Chondrocyte (in vitro differentiated cells): ENCODE measurements at regions not wholly inside any gene's neighbourhood (a gene's known extent, or its start where the extent isn't known, plus 50 kb on each side); places are given as distances from the start of the nearest gene placed in this dataset.

Experiments
- DNase-seq: peaks from one replicate; pipeline ENCODE4 v3.0.0; 2021; ENCODE audit warnings: mixed read lengths, low spot score
- H3K27ac Mint-ChIP-seq: one replicate; pipeline ENCODE4 v1.8.0; 2021; ENCODE audit warnings: mild to moderate bottlenecking, moderate library complexity, mixed read lengths; ENCODE audit not compliant: unreplicated experiment
- H3K27me3 Mint-ChIP-seq: 2 replicates; pipeline ENCODE4 v1.8.0; 2021; ENCODE audit warnings: low read depth, mixed read lengths
- H3K36me3 Mint-ChIP-seq: 2 replicates; pipeline ENCODE4 v1.8.0; 2021; ENCODE audit warnings: low read depth, mixed read lengths
- H3K4me1 Mint-ChIP-seq: 2 replicates; pipeline ENCODE4 v1.8.0; 2021; ENCODE audit warnings: low read depth, mild to moderate bottlenecking, mixed read lengths
- H3K4me3 Mint-ChIP-seq: one replicate; pipeline ENCODE4 v1.8.0; 2021; ENCODE audit warnings: mild to moderate bottlenecking, moderate library complexity, mixed read lengths; ENCODE audit not compliant: unreplicated experiment
- H3K9me3 Mint-ChIP-seq: 2 replicates; pipeline ENCODE4 v1.8.0; 2021; ENCODE audit warnings: low read depth, mixed read lengths
- TF ChIP-seq, protein P1 (sequence below): fragments of 200-600 bp; sonication (generic); IDR thresholded peaks from 2 replicates; pipeline ENCODE4 v1.5.0; 2021; ENCODE audit warnings: antibody characterized with exemption, mild to moderate bottlenecking, moderate library complexity

DNA sequence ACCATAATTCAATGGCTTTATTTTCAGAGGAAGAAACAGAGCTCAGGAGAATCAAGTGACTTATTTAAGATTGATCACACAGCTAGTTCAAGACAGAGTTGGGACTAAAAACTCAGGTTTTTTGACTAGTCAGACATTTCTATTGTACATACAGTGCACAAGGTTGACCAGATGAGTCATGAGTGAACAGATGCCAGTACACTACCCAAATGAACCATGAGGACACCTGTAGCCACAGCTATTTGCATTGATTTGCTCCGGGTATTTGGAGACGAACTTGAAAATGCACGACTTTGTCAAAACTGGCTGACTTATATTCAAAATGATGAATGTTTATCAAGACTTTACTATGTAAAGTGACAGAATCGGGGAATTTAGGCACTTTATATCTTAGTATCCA, 161.7 kb upstream of the ST6GALNAC5 start:
- TF ChIP-seq, protein P1, sequence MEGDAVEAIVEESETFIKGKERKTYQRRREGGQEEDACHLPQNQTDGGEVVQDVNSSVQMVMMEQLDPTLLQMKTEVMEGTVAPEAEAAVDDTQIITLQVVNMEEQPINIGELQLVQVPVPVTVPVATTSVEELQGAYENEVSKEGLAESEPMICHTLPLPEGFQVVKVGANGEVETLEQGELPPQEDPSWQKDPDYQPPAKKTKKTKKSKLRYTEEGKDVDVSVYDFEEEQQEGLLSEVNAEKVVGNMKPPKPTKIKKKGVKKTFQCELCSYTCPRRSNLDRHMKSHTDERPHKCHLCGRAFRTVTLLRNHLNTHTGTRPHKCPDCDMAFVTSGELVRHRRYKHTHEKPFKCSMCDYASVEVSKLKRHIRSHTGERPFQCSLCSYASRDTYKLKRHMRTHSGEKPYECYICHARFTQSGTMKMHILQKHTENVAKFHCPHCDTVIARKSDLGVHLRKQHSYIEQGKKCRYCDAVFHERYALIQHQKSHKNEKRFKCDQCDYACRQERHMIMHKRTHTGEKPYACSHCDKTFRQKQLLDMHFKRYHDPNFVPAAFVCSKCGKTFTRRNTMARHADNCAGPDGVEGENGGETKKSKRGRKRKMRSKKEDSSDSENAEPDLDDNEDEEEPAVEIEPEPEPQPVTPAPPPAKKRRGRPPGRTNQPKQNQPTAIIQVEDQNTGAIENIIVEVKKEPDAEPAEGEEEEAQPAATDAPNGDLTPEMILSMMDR: no peak
- no peak overlapping the region for H3K27ac Mint-ChIP-seq
- no peaks in the 10 kb centered on the region for H3K4me1 Mint-ChIP-seq
- H3K4me3 Mint-ChIP-seq: no peak overlapping the region
- no peak for DNase-seq
- H3K9me3 Mint-ChIP-seq: no peaks in the 10 kb centered on the region
- H3K27me3 Mint-ChIP-seq: no peaks in the 10 kb centered on the region
- H3K36me3 Mint-ChIP-seq: no peaks in the 10 kb centered on the region

DNA sequence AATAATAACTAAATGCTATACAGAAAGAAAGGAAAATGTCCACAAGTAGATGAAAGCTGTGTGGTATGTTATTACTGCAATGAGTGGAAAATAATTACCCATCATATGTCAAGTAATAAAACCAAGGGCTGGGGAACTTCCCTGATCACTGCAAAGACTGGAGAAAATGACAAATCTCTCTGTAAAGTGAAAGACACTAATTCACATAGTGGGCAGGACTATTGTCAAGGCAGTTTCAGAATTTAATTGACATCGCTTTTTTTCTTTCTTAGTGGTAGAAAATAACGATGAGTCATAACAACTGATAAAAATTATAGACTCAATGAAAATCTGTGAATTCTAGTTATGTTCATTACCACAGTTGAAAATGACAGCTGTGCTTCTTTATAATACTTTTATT, 153.7 kb upstream of the ST6GALNAC5 start:
- Mint-ChIP-seq H3K9me3 (no peaks in the 10 kb centered on the region), H3K36me3 (no peaks in the 10 kb centered on the region), H3K4me1 (no peaks in the 10 kb centered on the region), H3K27ac (no peak overlapping the region), H3K27me3 (peaks cover 3% of the 10 kb centered on the region), H3K4me3 (no peak overlapping the region)
- TF ChIP-seq, protein P1: no peak
- no peak for DNase-seq

DNA sequence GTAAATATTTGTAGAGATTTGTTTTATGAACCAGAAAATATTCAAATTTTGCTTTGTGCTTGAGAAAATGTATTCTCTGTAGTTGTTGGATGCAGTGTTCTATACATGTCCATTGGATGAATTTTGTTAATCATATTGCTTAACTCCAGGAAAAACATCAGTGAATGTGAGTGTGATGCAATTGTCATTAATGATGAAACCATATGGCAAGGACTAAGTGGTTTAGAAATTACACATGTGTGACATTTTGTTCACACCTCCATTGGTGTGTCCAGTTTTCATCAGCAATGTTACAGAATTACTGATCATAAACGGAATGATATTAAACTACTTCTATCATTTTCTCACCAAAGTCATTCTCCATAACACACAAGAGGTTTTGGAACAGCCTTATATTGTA, 151.8 kb upstream of the ST6GALNAC5 start:
- TF ChIP-seq, protein P1: no peak
- no peak for DNase-seq
- Mint-ChIP-seq H3K4me1 (no peaks in the 10 kb centered on the region), H3K36me3 (no peaks in the 10 kb centered on the region), H3K27ac (no peak overlapping the region), H3K27me3 (peaks cover 3% of the 10 kb centered on the region), H3K9me3 (no peaks in the 10 kb centered on the region), H3K4me3 (no peak overlapping the region)

DNA sequence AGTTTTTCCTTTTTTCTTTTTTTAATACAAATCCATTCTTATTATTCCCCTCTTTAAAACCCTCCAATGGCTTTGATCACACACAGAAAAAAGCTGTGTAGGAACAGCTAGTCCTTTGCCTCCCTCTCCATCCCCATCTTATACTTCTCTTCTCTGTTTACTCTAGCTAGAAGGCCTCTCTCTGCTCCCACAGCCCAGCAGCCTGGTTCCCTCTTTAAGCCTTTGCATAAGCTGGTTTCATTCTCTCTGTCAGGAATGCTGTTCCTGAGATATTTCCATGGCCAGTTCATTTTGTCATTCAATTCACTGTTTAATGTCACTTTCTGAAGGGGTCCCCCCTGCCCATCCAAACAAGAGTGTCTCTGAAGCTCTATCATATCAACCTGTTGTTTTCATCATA, 143.3 kb upstream of the ST6GALNAC5 start:
- H3K4me3 Mint-ChIP-seq: no peak overlapping the region
- no peaks in the 10 kb centered on the region for H3K4me1 Mint-ChIP-seq
- no peak for DNase-seq
- H3K27me3 Mint-ChIP-seq: no peaks in the 10 kb centered on the region
- no peaks in the 10 kb centered on the region for H3K36me3 Mint-ChIP-seq
- TF ChIP-seq, protein P1: no peak
- no peaks in the 10 kb centered on the region for H3K9me3 Mint-ChIP-seq
- no peak overlapping the region for H3K27ac Mint-ChIP-seq

DNA sequence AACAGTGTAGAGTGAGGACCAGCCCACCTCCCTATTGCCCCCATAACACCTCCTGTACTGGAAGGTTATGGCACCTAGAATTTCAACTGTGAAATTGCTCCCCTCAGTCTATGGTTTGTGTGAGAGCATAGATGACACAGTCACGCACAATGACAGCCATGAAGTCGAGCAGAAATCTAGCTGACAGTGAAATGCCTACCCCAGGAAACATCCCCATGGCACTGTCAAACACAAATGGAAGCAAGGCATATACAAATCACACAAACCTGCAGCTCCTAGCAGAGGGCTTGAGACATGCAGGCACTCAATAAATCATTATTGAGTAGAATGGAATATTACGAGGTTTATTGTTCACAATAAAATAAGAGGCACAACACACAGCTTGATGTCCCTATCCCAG, 142.5 kb upstream of the ST6GALNAC5 start:
- Mint-ChIP-seq H3K27me3 (no peaks in the 10 kb centered on the region), H3K36me3 (no peaks in the 10 kb centered on the region), H3K9me3 (no peaks in the 10 kb centered on the region), H3K4me1 (no peaks in the 10 kb centered on the region), H3K27ac (no peak overlapping the region), H3K4me3 (no peak overlapping the region)
- TF ChIP-seq, protein P1: no peak
- DNase-seq: no peak
